Natural killer cell (primary cell): ENCODE measurements at regions not wholly inside any gene's neighbourhood (a gene's known extent, or its start where the extent isn't known, plus 50 kb on each side); places are given as distances from the start of the nearest gene placed in this dataset.

ENCODE experiments used
- ATAC-seq, 3 donors: fragments of 150-1000 bp in 2 of 3; fragments of 200-7000 bp in 1 of 3; cut with Tn5 transposase; 1 replicate in 1 of 3; 2 replicates in 2 of 3; pipeline ENCODE4 v1.10.0; 2021; ENCODE audit warnings: mild to moderate bottlenecking in 2 of 3, moderate library complexity in 2 of 3
- DNase-seq, 2 donors: peaks; one replicate each; pipeline versions ENCODE4 v3.0.0 to v3.0.0-alpha.2; 2013 to 2021; ENCODE audit warnings: mixed read lengths in 1 of 2
- H3K27ac ChIP-seq: one replicate; pipeline ENCODE4 v1.5.1; 2013; ENCODE audit warnings: mild to moderate bottlenecking, low read length
- H3K27me3 ChIP-seq: one replicate; pipeline ENCODE4 v1.6.1; 2013; ENCODE audit warnings: low read length; ENCODE audit not compliant: control insufficient read depth, insufficient read depth
- H3K36me3 ChIP-seq: one replicate; pipeline ENCODE4 v1.6.1; 2013; ENCODE audit warnings: low read length; ENCODE audit not compliant: control insufficient read depth, insufficient read depth
- H3K4me1 ChIP-seq: one replicate; pipeline ENCODE4 v1.6.1; 2013; ENCODE audit warnings: low read length; ENCODE audit not compliant: control insufficient read depth, insufficient read depth
- H3K4me3 ChIP-seq: one replicate; pipeline ENCODE4 v1.5.1; 2013; ENCODE audit warnings: low read length
- H3K9me3 ChIP-seq: one replicate; pipeline ENCODE4 v1.6.1; 2013; ENCODE audit warnings: low read length; ENCODE audit not compliant: control insufficient read depth, insufficient read depth
- H3K27ac Mint-ChIP-seq, 2 donors: one replicate each; pipeline ENCODE4 v1.8.0; 2022; ENCODE audit warnings: mild to moderate bottlenecking in 2 of 2, mixed read lengths in 2 of 2, moderate library complexity in 1 of 2
- H3K27me3 Mint-ChIP-seq, 2 donors: one replicate each; pipeline ENCODE4 v1.8.0; 2022; ENCODE audit warnings: low read depth in 2 of 2, mixed read lengths in 2 of 2
- H3K36me3 Mint-ChIP-seq: one replicate; pipeline ENCODE4 v1.8.0; 2022; ENCODE audit warnings: mixed read lengths
- H3K4me1 Mint-ChIP-seq, 2 donors: one replicate each; pipeline ENCODE4 v1.8.0; 2022; ENCODE audit warnings: mixed read lengths in 2 of 2
- H3K4me3 Mint-ChIP-seq: one replicate; pipeline ENCODE4 v1.8.0; 2022; ENCODE audit warnings: mild to moderate bottlenecking, moderate library complexity, mixed read lengths
- H3K9me3 Mint-ChIP-seq, 2 donors: one replicate each; pipeline ENCODE4 v1.8.0; 2022; ENCODE audit warnings: mixed read lengths in 2 of 2
- CTCF ChIP-seq: fragments of 200-600 bp; IDR thresholded peaks from one replicate; pipeline ENCODE4 v1.8.0; 2022; ENCODE audit warnings: antibody characterized with exemption
- WGBS: methylation state at CpG from one replicate; pipeline ENCODE4 v1.1.7; 2013; ENCODE audit warnings: missing lambda C conversion rate; ENCODE audit not compliant: insufficient coverage; 5-methylcytosine and 5-hydroxymethylcytosine counted together
- intact Hi-C: fragments of 100-400 bp; cut with micrococcal nuclease; formaldehyde crosslinking; loops from one replicate; pipeline ENCODE4 v1.14.2; 2022

- ATAC-seq (no peak), DNase-seq (no peak)
- H3K27me3 ChIP-seq = no peaks in the 10 kb centered on the region
- no peaks in the 10 kb centered on the region for H3K4me1 ChIP-seq
- TF ChIP-seq CTCF = no peak
- H3K4me3 ChIP-seq = no peak overlapping the region
- no peak overlapping the region for H3K4me3 Mint-ChIP-seq
- H3K27ac ChIP-seq = no peak overlapping the region
- H3K4me1 Mint-ChIP-seq = no peaks in the 10 kb centered on the region
- H3K27ac Mint-ChIP-seq = no peak overlapping the region
- intact Hi-C loops = no loop called here
- 100% methylated on average over 2 of the region's 2 CpGs for WGBS
- no peaks in the 10 kb centered on the region for H3K36me3 ChIP-seq
- no peaks in the 10 kb centered on the region for H3K36me3 Mint-ChIP-seq
- no peaks in the 10 kb centered on the region for H3K9me3 ChIP-seq
- H3K27me3 Mint-ChIP-seq = peaks cover 0 to 6% of the 10 kb centered on the region in 2 donors
- no peaks in the 10 kb centered on the region for H3K9me3 Mint-ChIP-seq
Observed at GRCh38 chr1:98429965-98430443, 231.5 kb upstream of the SNX7 start.

GRCh38 chr1:98428864-98429263 lies 232.7 kb upstream of the SNX7 start:
- Mint-ChIP-seq H3K27me3 (peaks cover 0 to 2% of the 10 kb centered on the region in 2 donors), H3K4me1 (no peaks in the 10 kb centered on the region), H3K9me3 (no peaks in the 10 kb centered on the region), H3K36me3 (no peaks in the 10 kb centered on the region), H3K4me3 (no peak overlapping the region), H3K27ac (no peak overlapping the region)
- DNase-seq (no peak), ATAC-seq (no peak)
- Histone ChIP-seq H3K27me3 (no peaks in the 10 kb centered on the region), H3K36me3 (no peaks in the 10 kb centered on the region), H3K9me3 (no peaks in the 10 kb centered on the region), H3K4me1 (no peaks in the 10 kb centered on the region), H3K4me3 (no peak overlapping the region), H3K27ac (no peak overlapping the region)
- intact Hi-C loops = no loop called here
- 100% methylated on average over 1 of the region's 3 CpGs for WGBS
- no peak for TF ChIP-seq CTCF

- Histone ChIP-seq H3K27ac (no peak overlapping the region), H3K4me3 (no peak overlapping the region), H3K9me3 (no peaks in the 10 kb centered on the region), H3K27me3 (no peaks in the 10 kb centered on the region), H3K4me1 (no peaks in the 10 kb centered on the region), H3K36me3 (no peaks in the 10 kb centered on the region)
- WGBS = 86% methylated on average over 3 of the region's 3 CpGs
- Mint-ChIP-seq H3K27ac (no peak overlapping the region), H3K4me1 (no peaks in the 10 kb centered on the region), H3K36me3 (no peaks in the 10 kb centered on the region), H3K4me3 (no peak overlapping the region), H3K27me3 (no peaks in the 10 kb centered on the region), H3K9me3 (no peaks in the 10 kb centered on the region)
- intact Hi-C loops = no loop called here
- ATAC-seq (no peak), DNase-seq (no peak)
- no peak for TF ChIP-seq CTCF
Observed at GRCh38 chr1:98427664-98428063, 233.9 kb upstream of the SNX7 start.

GRCh38 chr1:98426092-98426491 lies 235.4 kb upstream of the SNX7 start:
- Mint-ChIP-seq H3K36me3 (no peaks in the 10 kb centered on the region), H3K4me1 (no peaks in the 10 kb centered on the region), H3K4me3 (no peak overlapping the region), H3K9me3 (no peaks in the 10 kb centered on the region), H3K27me3 (no peaks in the 10 kb centered on the region), H3K27ac (no peak overlapping the region)
- Histone ChIP-seq H3K9me3 (no peaks in the 10 kb centered on the region), H3K4me1 (no peaks in the 10 kb centered on the region), H3K27me3 (no peaks in the 10 kb centered on the region), H3K4me3 (no peak overlapping the region), H3K36me3 (no peaks in the 10 kb centered on the region), H3K27ac (no peak overlapping the region)
- WGBS = 81% methylated on average over 2 of the region's 4 CpGs
- intact Hi-C loops = no loop called here
- ATAC-seq (no peak), DNase-seq (no peak)
- TF ChIP-seq CTCF = no peak
